GM18499 (cell line): ENCODE measurements at regions not wholly inside any gene's neighbourhood (a gene's known extent, or its start where the extent isn't known, plus 50 kb on each side); places are given as distances from the start of the nearest gene placed in this dataset.
A peak's percentile ranks its signal among the peaks of the same experiment; 100 is the strongest.
"Not testable (repeated sequence)": the region's sequence is repeated elsewhere in the genome, so short reads cannot be mapped to it uniquely, and the experiment has no call there.

ENCODE experiments used
- ATAC-seq: cut with Tn5 transposase; IDR thresholded peaks from one replicate; pipeline ENCODE4 v1.9.1; 2021; ENCODE audit warnings: moderate number of reproducible peaks; ENCODE audit not compliant: insufficient read depth, unreplicated experiment

GRCh38 chr4:189858435-189858834 lies 82.2 kb upstream of the FRG1 start:
- peak; percentile 72 for ATAC-seq

- ATAC-seq = no peak
These were observed 79.6 kb upstream of the FRG1 start for GRCh38 chr4:189861101-189861500.

- no peak for ATAC-seq
These were observed 71.4 kb upstream of the FRG1 start for GRCh38 chr4:189869236-189869635.

- no peak for ATAC-seq
These were observed 70.0 kb upstream of the FRG1 start for GRCh38 chr4:189870511-189871234.

- ATAC-seq = no peak
These were observed 66.1 kb upstream of the FRG1 start for GRCh38 chr4:189874591-189874990.

GRCh38 chr4:189881190-189881589 lies 59.5 kb upstream of the FRG1 start:
- ATAC-seq = not testable (repeated sequence)

- not testable (repeated sequence) for ATAC-seq
These were observed 52.3 kb upstream of the FRG1 start for GRCh38 chr4:189888407-189888806.
